DND-41 (cell line): ENCODE measurements at regions not wholly inside any gene's neighbourhood (a gene's known extent, or its start where the extent isn't known, plus 50 kb on each side); places are given as distances from the start of the nearest gene placed in this dataset.

ENCODE experiments used
- ATAC-seq: fragments of 200-7000 bp; cut with Tn5 transposase; 3 replicates; pipeline ENCODE4 v1.9.1; 2021; ENCODE audit warnings: low read depth; ENCODE audit not compliant: insufficient read depth
- DNase-seq: peaks from one replicate; pipeline ENCODE4 v3.0.0-alpha.2; 2020
- H2AFZ ChIP-seq: 2 replicates; pipeline ENCODE4 v1.6.0; 2012; ENCODE audit warnings: low read depth, low read length
- H3K27ac ChIP-seq: 2 replicates; pipeline ENCODE4 v1.5.1; 2012; ENCODE audit warnings: low read length, inconsistent platforms
- H3K27me3 ChIP-seq: fragments of 200-600 bp; sonication (generic); 2 replicates; pipeline ENCODE4 v1.6.0; 2012; ENCODE audit warnings: low read length, mild to moderate bottlenecking, inconsistent platforms; ENCODE audit not compliant: insufficient read depth, poor library complexity
- H3K36me3 ChIP-seq: 2 replicates; pipeline ENCODE4 v1.5.1; 2012; ENCODE audit warnings: low read length, inconsistent platforms; ENCODE audit not compliant: insufficient read depth
- H3K4me1 ChIP-seq: 2 replicates; pipeline ENCODE4 v1.5.1; 2012; ENCODE audit warnings: mild to moderate bottlenecking, low read length; ENCODE audit not compliant: insufficient read depth
- H3K4me2 ChIP-seq: 2 replicates; pipeline ENCODE4 v1.6.0; 2012; ENCODE audit warnings: mild to moderate bottlenecking, moderate library complexity, low read length, inconsistent platforms; ENCODE audit not compliant: insufficient read depth
- H3K4me3 ChIP-seq, 2 experiments: fragments of 200-600 bp in 1 of 2; shearing (Covaris generic) in 1 of 2; 2 replicates each; pipeline ENCODE4 v1.5.1; 2012 to 2016; ENCODE audit warnings: inconsistent platforms in 2 of 2, low read length in 2 of 2, mild to moderate bottlenecking in 2 of 2, low read depth in 1 of 2, moderate library complexity in 1 of 2
- H3K79me2 ChIP-seq: 2 replicates; pipeline ENCODE4 v1.6.0; 2012; ENCODE audit warnings: low read length, inconsistent platforms; ENCODE audit not compliant: insufficient read depth
- H3K9ac ChIP-seq: 2 replicates; pipeline ENCODE4 v1.6.0; 2012; ENCODE audit warnings: low read depth, mild to moderate bottlenecking, inconsistent platforms, low read length, moderate library complexity
- H3K9me3 ChIP-seq: 2 replicates; pipeline ENCODE4 v1.5.1; 2012; ENCODE audit warnings: low read length, moderate library complexity, mild to moderate bottlenecking, inconsistent platforms; ENCODE audit not compliant: insufficient read depth, severe bottlenecking
- H4K20me1 ChIP-seq: 2 replicates; pipeline ENCODE4 v1.6.0; 2012; ENCODE audit warnings: low read length; ENCODE audit not compliant: insufficient read depth
- CTCF ChIP-seq: IDR thresholded peaks from 2 replicates; pipeline ENCODE4 v1.5.1; 2012; ENCODE audit warnings: borderline replicate concordance, low read length, moderate library complexity, mild to moderate bottlenecking; ENCODE audit not compliant: poor library complexity, severe bottlenecking; ENCODE audit errors: extremely low read depth
- EZH2 ChIP-seq: IDR thresholded peaks from 3 replicates; pipeline ENCODE4 v1.6.1; 2012; ENCODE audit warnings: borderline replicate concordance, low read depth, mild to moderate bottlenecking, moderate library complexity, low read length, inconsistent platforms; ENCODE audit not compliant: severe bottlenecking

- no peak for DNase-seq
- Histone ChIP-seq H3K4me3 (no peak overlapping the region), H3K4me2 (no peak overlapping the region), H3K79me2 (no peaks in the 10 kb centered on the region), H3K36me3 (no peaks in the 10 kb centered on the region), H3K9me3 (no peaks in the 10 kb centered on the region), H3K27ac (no peak overlapping the region), H2AFZ (no peak overlapping the region), H3K9ac (no peak overlapping the region), H3K4me1 (no peaks in the 10 kb centered on the region), H3K27me3 (no peaks in the 10 kb centered on the region), H4K20me1 (no peaks in the 10 kb centered on the region)
- TF ChIP-seq CTCF: no peak
- no peak for TF ChIP-seq EZH2
- ATAC-seq: no peak
These were observed 187.2 kb downstream of the CENPW start for GRCh38 chr6:126526996-126527606.

GRCh38 chr6:126529637-126530362 lies 189.9 kb downstream of the CENPW start:
- no peak overlapping the region for H3K9ac ChIP-seq
- TF ChIP-seq EZH2 (no peak), CTCF (no peak)
- H3K79me2 ChIP-seq: no peaks in the 10 kb centered on the region
- DNase-seq: no peak
- H3K4me1 ChIP-seq: no peaks in the 10 kb centered on the region
- no peak for ATAC-seq
- H3K4me2 ChIP-seq: no peak overlapping the region
- no peaks in the 10 kb centered on the region for H4K20me1 ChIP-seq
- H2AFZ ChIP-seq: no peak overlapping the region
- H3K9me3 ChIP-seq: no peaks in the 10 kb centered on the region
- no peaks in the 10 kb centered on the region for H3K36me3 ChIP-seq
- H3K4me3 ChIP-seq: no peak overlapping the region
- no peak overlapping the region for H3K27ac ChIP-seq
- no peaks in the 10 kb centered on the region for H3K27me3 ChIP-seq

- TF ChIP-seq CTCF: no peak
- no peak for TF ChIP-seq EZH2
- H3K9ac ChIP-seq: no peak overlapping the region
These were observed 190.9 kb downstream of the CENPW start for GRCh38 chr6:126530775-126531174.

More at GRCh38 chr6:126530775-126531174, 190.9 kb downstream of the CENPW start:
- no peak overlapping the region for H3K4me2 ChIP-seq
- no peak overlapping the region for H3K4me3 ChIP-seq
- DNase-seq: no peak
- H3K36me3 ChIP-seq: no peaks in the 10 kb centered on the region
- no peaks in the 10 kb centered on the region for H4K20me1 ChIP-seq
- ATAC-seq: no peak
- no peaks in the 10 kb centered on the region for H3K79me2 ChIP-seq
- no peaks in the 10 kb centered on the region for H3K4me1 ChIP-seq
- H2AFZ ChIP-seq: no peak overlapping the region
- no peak overlapping the region for H3K27ac ChIP-seq
- no peaks in the 10 kb centered on the region for H3K27me3 ChIP-seq
- H3K9me3 ChIP-seq: no peaks in the 10 kb centered on the region
